Activated naive CD4-positive, alpha-beta T cell treated with anti-CD3 and anti-CD28 coated beads, Interleukin-2, amount 50 U/mL, for 24 hours (primary cell): ENCODE measurements at regions not wholly inside any gene's neighbourhood (a gene's known extent, or its start where the extent isn't known, plus 50 kb on each side); places are given as distances from the start of the nearest gene placed in this dataset.

ENCODE experiments used
- H3K27ac Mint-ChIP-seq: one replicate; pipeline ENCODE4 v1.8.0; 2021; ENCODE audit warnings: mild to moderate bottlenecking, mixed read lengths
- H3K27me3 Mint-ChIP-seq: one replicate; pipeline ENCODE4 v1.8.0; 2021; ENCODE audit warnings: mixed read lengths
- H3K36me3 Mint-ChIP-seq: one replicate; pipeline ENCODE4 v1.8.0; 2021; ENCODE audit warnings: mixed read lengths
- H3K4me1 Mint-ChIP-seq: one replicate; pipeline ENCODE4 v1.8.0; 2021; ENCODE audit warnings: mixed read lengths
- H3K4me3 Mint-ChIP-seq: one replicate; pipeline ENCODE4 v1.8.0; 2021; ENCODE audit warnings: mild to moderate bottlenecking, mixed read lengths
- H3K9me3 Mint-ChIP-seq: one replicate; pipeline ENCODE4 v1.8.0; 2021; ENCODE audit warnings: mixed read lengths

DNA sequence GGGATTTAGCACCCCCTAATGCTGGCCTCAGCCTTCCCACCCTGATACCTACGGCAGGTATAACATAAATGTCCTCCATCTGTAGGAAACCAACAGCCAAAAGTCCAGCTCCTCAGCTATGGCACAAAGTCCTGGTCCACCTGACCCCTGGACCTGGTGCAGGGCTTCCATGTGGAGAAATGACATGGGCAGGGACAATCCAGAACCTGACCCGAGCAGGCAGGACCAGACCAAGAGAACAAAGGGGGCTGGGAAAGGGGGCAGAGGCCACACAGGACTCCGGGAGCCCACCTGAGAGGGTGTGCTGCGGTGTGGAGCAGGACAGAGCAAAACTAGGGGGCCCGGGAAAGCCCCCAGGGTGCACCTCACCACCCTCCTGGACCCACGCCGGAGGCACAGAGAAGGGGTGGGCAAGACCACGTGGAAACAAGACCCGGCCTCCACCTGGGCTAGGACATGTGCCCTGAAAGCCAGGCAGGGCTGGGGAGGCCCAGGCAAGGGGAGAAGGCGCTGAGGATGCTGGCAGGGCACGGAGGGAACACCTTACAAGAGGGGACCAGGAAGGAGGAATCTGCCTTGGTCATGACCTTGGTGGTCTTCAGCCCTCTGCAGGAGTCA, 368.9 kb downstream of the SHANK2 start:
- H3K9me3 Mint-ChIP-seq = no peaks in the 10 kb centered on the region
- H3K36me3 Mint-ChIP-seq = no peaks in the 10 kb centered on the region
- H3K27ac Mint-ChIP-seq = no peak overlapping the region
- H3K27me3 Mint-ChIP-seq = no peaks in the 10 kb centered on the region
- H3K4me1 Mint-ChIP-seq = no peaks in the 10 kb centered on the region
- H3K4me3 Mint-ChIP-seq = no peak overlapping the region

- H3K9me3 Mint-ChIP-seq = no peaks in the 10 kb centered on the region
- H3K36me3 Mint-ChIP-seq = no peaks in the 10 kb centered on the region
- no peak overlapping the region for H3K4me3 Mint-ChIP-seq
- H3K27me3 Mint-ChIP-seq = no peaks in the 10 kb centered on the region
- H3K4me1 Mint-ChIP-seq = no peaks in the 10 kb centered on the region
- H3K27ac Mint-ChIP-seq = no peak overlapping the region
These were observed 368.3 kb downstream of the SHANK2 start for GRCh38 chr11:70883973-70884623.

DNA sequence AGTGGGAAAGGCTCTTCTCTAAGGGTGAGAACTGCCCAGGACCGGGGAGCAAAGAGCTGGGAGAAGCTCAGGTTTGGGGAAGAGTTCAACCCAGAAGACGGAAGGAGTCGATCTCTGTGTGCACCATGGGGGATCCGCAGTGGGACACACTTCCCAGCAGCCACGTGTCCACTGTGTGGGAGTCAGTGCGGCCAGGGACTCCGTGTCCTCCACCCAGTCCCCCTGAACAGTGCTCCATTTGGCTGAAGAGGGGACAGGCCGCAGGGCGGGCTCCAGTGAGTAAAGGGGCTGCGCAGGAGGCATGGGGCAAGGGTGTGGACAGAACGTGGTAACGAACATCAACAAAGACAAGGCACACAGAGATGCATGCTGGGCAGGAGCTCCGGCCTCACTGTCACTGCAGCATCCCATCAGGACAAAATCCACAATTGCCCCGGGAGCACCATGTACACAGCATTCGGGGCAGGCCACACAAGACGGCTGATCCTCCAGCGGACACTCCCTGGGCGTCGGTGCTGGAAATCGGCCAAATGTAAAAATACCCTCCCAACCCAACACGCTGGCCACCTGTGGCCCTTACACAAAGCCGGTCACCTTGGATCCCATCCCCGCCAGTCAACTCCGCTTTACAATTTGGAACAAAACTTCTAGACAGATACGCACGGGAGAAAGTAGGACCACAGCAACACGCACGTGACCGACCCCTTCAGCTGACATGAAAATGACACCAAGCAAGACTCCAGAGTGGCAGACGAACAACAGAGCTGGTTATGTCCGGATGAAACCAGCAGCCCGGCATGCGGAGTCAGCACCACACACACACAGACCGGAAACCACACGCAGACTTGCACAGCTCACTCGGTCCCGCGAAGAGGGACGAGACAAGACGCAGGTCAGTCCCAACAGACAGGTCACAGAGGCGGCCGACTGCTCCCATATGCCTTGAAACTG, 366.8 kb downstream of the SHANK2 start:
- H3K27me3 Mint-ChIP-seq = no peaks in the 10 kb centered on the region
- no peak overlapping the region for H3K27ac Mint-ChIP-seq
- H3K36me3 Mint-ChIP-seq = no peaks in the 10 kb centered on the region
- no peaks in the 10 kb centered on the region for H3K9me3 Mint-ChIP-seq
- H3K4me3 Mint-ChIP-seq = no peak overlapping the region
- H3K4me1 Mint-ChIP-seq = no peaks in the 10 kb centered on the region

- Mint-ChIP-seq H3K4me3 (no peak overlapping the region), H3K9me3 (no peaks in the 10 kb centered on the region), H3K36me3 (no peaks in the 10 kb centered on the region), H3K27ac (no peak overlapping the region), H3K27me3 (no peaks in the 10 kb centered on the region), H3K4me1 (no peaks in the 10 kb centered on the region)
These were observed 366.1 kb downstream of the SHANK2 start for GRCh38 chr11:70886256-70886655.

DNA sequence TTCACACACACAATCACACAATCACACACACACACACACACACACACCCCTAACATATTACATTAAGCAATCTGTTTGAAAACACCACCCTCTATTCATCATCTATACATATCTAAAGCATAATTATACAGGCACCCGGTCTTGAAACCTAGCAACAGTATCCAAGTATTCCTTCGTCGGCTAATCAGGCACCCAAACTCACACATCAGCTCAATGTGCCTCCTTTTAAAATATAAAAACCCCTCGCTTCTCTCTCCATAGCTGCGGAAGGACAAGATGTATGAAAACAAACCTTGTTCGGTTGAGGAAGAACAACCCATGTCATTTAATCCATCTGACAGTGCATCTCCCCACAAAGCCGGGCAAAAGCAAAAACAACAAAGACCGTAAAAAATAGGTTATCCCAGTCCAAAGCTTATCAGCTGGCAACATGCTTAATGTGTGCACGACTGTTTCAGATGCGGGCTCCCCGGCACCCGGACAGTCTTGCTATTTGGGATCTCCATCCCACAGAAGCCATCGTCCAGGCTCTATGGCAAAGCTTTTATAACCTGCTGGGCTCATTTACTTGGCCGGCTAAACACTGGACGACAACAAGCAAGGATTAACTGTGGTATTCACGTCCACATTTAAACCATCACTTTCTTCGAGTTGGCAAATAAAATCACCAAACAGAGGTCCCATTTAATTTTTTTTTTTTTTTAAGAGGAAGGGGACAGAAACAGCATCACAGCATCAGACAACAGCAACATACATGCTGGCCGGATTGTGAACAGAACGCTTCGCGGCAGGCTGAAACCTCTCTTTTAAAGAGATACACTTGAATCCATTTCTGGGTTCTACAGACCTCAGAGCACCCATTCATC, 365.5 kb downstream of the SHANK2 start:
- Mint-ChIP-seq H3K9me3 (no peaks in the 10 kb centered on the region), H3K4me1 (no peaks in the 10 kb centered on the region), H3K27me3 (no peaks in the 10 kb centered on the region), H3K27ac (no peak overlapping the region), H3K36me3 (no peaks in the 10 kb centered on the region), H3K4me3 (no peak overlapping the region)

GRCh38 chr11:70887542-70887827, 364.9 kb downstream of the SHANK2 start:
- H3K36me3 Mint-ChIP-seq = no peaks in the 10 kb centered on the region
- no peaks in the 10 kb centered on the region for H3K27me3 Mint-ChIP-seq
- H3K4me3 Mint-ChIP-seq = no peak overlapping the region
- H3K9me3 Mint-ChIP-seq = no peaks in the 10 kb centered on the region
- H3K27ac Mint-ChIP-seq = no peak overlapping the region
- H3K4me1 Mint-ChIP-seq = no peaks in the 10 kb centered on the region

DNA sequence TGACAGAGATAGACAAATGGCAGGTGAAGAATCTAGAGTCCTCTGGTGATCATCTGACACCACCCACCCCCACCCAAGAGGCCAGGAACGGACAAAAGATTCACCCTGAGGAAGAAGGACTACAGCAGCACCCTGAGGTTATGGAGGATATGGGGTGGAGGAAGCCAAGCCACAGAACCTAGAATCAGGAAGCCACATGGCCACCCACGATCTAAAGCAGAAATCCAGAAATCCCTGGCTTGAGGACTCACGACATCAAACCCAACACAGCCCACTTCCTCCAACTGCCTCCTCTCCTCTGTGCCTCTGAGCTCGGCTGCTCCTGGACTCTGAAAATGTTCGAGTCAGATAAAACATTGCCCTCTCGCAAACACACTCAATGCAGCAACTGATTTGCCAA, 364.3 kb downstream of the SHANK2 start:
- H3K27ac Mint-ChIP-seq = no peak overlapping the region
- H3K4me3 Mint-ChIP-seq = no peak overlapping the region
- H3K36me3 Mint-ChIP-seq = no peaks in the 10 kb centered on the region
- H3K9me3 Mint-ChIP-seq = no peaks in the 10 kb centered on the region
- no peaks in the 10 kb centered on the region for H3K4me1 Mint-ChIP-seq
- no peaks in the 10 kb centered on the region for H3K27me3 Mint-ChIP-seq

DNA sequence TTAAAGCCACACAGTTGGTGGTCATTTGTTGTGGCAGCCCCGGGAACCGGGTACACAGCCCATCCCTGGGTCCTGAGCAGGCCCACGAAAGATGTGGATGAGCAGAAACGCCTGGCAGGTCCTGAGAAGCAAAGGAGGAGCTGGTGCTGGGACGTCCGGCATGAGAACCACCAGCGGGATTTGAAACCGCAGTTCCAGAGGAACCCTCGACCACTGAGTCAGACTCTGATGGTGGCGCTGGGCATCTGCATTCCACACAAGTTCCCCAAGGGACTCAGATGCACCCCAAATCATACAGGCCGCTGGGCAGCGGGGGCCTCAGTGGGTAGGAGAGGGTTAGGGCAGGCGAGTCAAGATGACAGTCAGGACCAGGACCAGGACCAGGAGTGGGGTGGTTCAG, 363.0 kb downstream of the SHANK2 start:
- no peaks in the 10 kb centered on the region for H3K27me3 Mint-ChIP-seq
- no peaks in the 10 kb centered on the region for H3K4me1 Mint-ChIP-seq
- H3K36me3 Mint-ChIP-seq = no peaks in the 10 kb centered on the region
- H3K4me3 Mint-ChIP-seq = no peak overlapping the region
- H3K9me3 Mint-ChIP-seq = no peaks in the 10 kb centered on the region
- no peak overlapping the region for H3K27ac Mint-ChIP-seq

DNA sequence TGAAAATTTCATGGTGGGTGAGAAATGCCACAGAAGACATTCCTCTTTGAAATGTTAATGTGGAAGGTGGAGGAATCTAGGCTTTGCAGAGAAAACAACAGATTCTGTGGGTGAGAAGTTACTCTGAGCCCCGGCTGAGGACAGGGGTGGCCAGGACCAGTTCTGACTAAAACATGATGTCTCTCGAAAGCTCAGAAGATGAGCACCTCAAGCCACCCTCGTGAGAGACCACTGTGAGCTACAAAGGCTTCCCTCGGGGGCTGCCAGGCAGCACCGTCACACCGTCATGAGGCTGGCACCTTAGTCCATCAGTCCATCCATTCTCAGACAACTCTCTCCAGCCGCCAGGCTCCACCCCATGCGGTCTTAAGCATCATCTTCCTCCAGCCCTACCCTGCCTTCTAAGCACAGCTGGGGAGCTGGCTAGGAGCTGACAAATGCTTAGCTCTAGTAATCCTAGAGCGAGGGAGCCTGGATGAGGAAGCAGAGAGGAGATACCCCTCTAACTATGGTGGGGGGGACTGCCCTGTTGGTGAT, 360.5 kb downstream of the SHANK2 start:
- H3K4me3 Mint-ChIP-seq = no peak overlapping the region
- H3K27ac Mint-ChIP-seq = no peak overlapping the region
- no peaks in the 10 kb centered on the region for H3K27me3 Mint-ChIP-seq
- H3K4me1 Mint-ChIP-seq = no peaks in the 10 kb centered on the region
- H3K9me3 Mint-ChIP-seq = no peaks in the 10 kb centered on the region
- H3K36me3 Mint-ChIP-seq = no peaks in the 10 kb centered on the region

GRCh38 chr11:70892889-70893288, 359.5 kb downstream of the SHANK2 start:
- no peak overlapping the region for H3K27ac Mint-ChIP-seq
- no peaks in the 10 kb centered on the region for H3K27me3 Mint-ChIP-seq
- H3K4me3 Mint-ChIP-seq = no peak overlapping the region
- H3K4me1 Mint-ChIP-seq = no peaks in the 10 kb centered on the region
- H3K9me3 Mint-ChIP-seq = no peaks in the 10 kb centered on the region
- no peaks in the 10 kb centered on the region for H3K36me3 Mint-ChIP-seq

DNA sequence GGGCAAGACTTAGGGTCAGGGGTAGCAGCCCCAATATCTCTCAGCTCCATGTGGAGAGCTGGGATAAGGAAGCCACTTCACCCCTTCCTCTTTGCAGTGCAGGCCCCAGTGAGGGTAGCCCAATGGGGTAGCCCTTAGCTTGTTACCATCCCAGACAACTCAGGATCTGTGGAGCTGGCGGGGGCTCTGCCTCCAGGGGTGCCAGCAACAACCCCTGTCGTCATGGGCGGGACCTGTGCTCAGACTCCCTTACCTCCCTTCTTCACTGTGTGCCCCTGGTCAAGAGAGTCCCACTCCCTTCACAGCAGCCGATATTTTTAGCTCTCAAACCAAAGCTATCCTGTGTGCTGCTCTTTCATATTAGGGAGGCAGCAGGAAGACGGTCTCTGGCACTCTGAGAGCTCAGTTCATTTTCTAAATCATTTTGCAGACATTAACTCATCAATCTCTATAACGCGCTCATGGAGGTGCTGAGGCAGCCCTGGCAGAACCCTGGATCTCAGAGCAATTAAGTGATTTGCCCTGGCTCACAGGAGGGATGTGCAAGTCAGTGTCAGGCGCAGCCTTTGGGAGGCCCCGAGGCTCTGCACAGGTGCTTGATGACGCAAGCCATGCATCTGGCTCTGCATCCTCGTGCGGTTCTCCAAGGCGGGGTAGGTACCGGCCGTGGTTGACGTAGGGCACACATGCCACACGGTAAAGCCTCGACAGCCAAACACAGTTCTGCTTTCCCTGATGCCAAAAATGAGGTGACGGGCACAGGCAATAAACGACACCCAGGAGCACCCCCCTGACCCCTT, 357.6 kb downstream of the SHANK2 start:
- no peaks in the 10 kb centered on the region for H3K36me3 Mint-ChIP-seq
- no peaks in the 10 kb centered on the region for H3K4me1 Mint-ChIP-seq
- H3K27me3 Mint-ChIP-seq = no peaks in the 10 kb centered on the region
- H3K4me3 Mint-ChIP-seq = no peak overlapping the region
- H3K9me3 Mint-ChIP-seq = peaks cover 8% of the 10 kb centered on the region
- H3K27ac Mint-ChIP-seq = no peak overlapping the region

- H3K4me3 Mint-ChIP-seq = no peak overlapping the region
- H3K27me3 Mint-ChIP-seq = no peaks in the 10 kb centered on the region
- H3K36me3 Mint-ChIP-seq = no peaks in the 10 kb centered on the region
- peaks cover 8% of the 10 kb centered on the region for H3K9me3 Mint-ChIP-seq
- H3K4me1 Mint-ChIP-seq = no peaks in the 10 kb centered on the region
- no peak overlapping the region for H3K27ac Mint-ChIP-seq
These were observed 357.1 kb downstream of the SHANK2 start for GRCh38 chr11:70895366-70895670.

DNA sequence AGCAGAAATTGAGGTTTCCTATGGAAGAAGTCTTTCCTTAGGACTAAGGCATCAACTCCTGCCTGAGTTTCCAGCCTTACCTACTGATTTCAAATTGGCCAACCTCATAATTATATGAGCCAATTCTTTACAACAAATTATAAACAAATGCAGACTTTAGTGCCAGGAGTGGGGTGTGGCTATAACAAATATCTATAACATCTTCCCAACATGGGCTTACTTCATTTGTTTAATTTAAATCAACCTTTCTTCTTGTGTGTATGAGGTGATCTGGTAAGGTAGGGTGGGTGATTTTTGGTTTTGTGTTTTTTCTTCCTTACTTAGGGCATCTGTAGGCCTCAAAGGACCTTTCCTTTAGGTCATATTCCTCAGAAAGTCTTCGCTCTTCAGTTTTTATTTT, 354.9 kb downstream of the SHANK2 start:
- H3K4me1 Mint-ChIP-seq = no peaks in the 10 kb centered on the region
- no peak overlapping the region for H3K4me3 Mint-ChIP-seq
- H3K9me3 Mint-ChIP-seq = peaks cover 8% of the 10 kb centered on the region
- H3K27me3 Mint-ChIP-seq = peaks cover 2% of the 10 kb centered on the region
- no peaks in the 10 kb centered on the region for H3K36me3 Mint-ChIP-seq
- H3K27ac Mint-ChIP-seq = no peak overlapping the region

GRCh38 chr11:70899616-70900015, 352.8 kb downstream of the SHANK2 start:
- no peak overlapping the region for H3K4me3 Mint-ChIP-seq
- H3K36me3 Mint-ChIP-seq = no peaks in the 10 kb centered on the region
- H3K27me3 Mint-ChIP-seq = peaks cover 2% of the 10 kb centered on the region
- H3K9me3 Mint-ChIP-seq = peaks cover 8% of the 10 kb centered on the region
- no peak overlapping the region for H3K27ac Mint-ChIP-seq
- no peaks in the 10 kb centered on the region for H3K4me1 Mint-ChIP-seq

DNA sequence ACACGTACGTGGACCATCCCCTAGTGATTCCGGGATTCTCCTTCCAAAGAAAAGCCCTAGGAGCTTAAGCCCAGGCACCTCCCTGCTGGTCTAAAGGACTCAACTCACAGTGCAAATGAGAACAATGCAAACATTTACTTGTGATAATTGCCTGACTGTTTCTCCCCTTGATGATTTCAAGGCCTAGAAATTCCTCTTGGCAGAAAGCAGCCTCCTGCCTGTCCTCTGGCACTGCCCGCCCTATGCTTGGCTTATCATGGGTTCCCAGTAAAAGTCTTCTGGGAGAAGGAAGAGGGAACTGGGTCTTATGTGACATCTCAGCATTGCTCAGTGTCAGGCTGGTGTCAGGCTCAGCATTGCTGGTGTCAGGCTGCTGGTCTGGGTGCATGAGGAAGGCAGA, 351.8 kb downstream of the SHANK2 start:
- no peak overlapping the region for H3K4me3 Mint-ChIP-seq
- no peaks in the 10 kb centered on the region for H3K4me1 Mint-ChIP-seq
- H3K36me3 Mint-ChIP-seq = no peaks in the 10 kb centered on the region
- peaks cover 2% of the 10 kb centered on the region for H3K27me3 Mint-ChIP-seq
- no peak overlapping the region for H3K27ac Mint-ChIP-seq
- H3K9me3 Mint-ChIP-seq = peaks cover 8% of the 10 kb centered on the region
